GM23338 (cell line): ENCODE measurements at regions not wholly inside any gene's neighbourhood (a gene's known extent, or its start where the extent isn't known, plus 50 kb on each side); places are given as distances from the start of the nearest gene placed in this dataset.

ENCODE experiments used
- ATAC-seq: fragments of 200-7000 bp; cut with Tn5 transposase; 3 replicates; pipeline ENCODE4 v1.9.1; 2020
- DNase-seq: peaks from one replicate; pipeline ENCODE4 v3.0.0-alpha.2; 2015; ENCODE audit warnings: low spot score
- H2AFZ ChIP-seq: fragments of 200-600 bp; sonication (generic); 2 replicates; pipeline ENCODE4 v1.8.0; 2016; ENCODE audit warnings: antibody characterized with exemption, mild to moderate bottlenecking, moderate library complexity
- H3F3A ChIP-seq: fragments of 200-600 bp; sonication (generic); replicated peaks from 2 replicates; pipeline ENCODE4 v1.8.0; 2017; ENCODE audit warnings: antibody characterized with exemption, mixed run types, low read depth
- H3K27ac ChIP-seq: fragments of 200-600 bp; sonication (generic); 2 replicates; pipeline ENCODE4 v1.6.1; 2016; ENCODE audit warnings: low read depth
- H3K27me3 ChIP-seq: fragments of 200-600 bp; sonication (generic); 2 replicates; pipeline ENCODE4 v1.8.0; 2016; ENCODE audit warnings: mild to moderate bottlenecking, mixed run types, moderate library complexity; ENCODE audit not compliant: insufficient read depth
- H3K36me3 ChIP-seq: fragments of 200-600 bp; sonication (generic); 2 replicates; pipeline ENCODE4 v1.8.0; 2016; ENCODE audit warnings: mild to moderate bottlenecking; ENCODE audit not compliant: insufficient read depth
- H3K4me1 ChIP-seq: fragments of 200-600 bp; sonication (generic); 2 replicates; pipeline ENCODE4 v1.8.0; 2016; ENCODE audit warnings: mild to moderate bottlenecking, moderate library complexity; ENCODE audit not compliant: insufficient read depth
- H3K4me2 ChIP-seq: fragments of 200-600 bp; sonication (generic); 2 replicates; pipeline ENCODE4 v1.7.1; 2017; ENCODE audit warnings: mixed run types
- H3K4me3 ChIP-seq: fragments of 200-600 bp; sonication (generic); 2 replicates; pipeline ENCODE4 v1.6.1; 2016; ENCODE audit warnings: mixed run types
- H3K79me2 ChIP-seq: fragments of 200-600 bp; sonication (generic); replicated peaks from 2 replicates; pipeline ENCODE4 v1.8.0; 2017; ENCODE audit warnings: mild to moderate bottlenecking; ENCODE audit not compliant: insufficient read depth
- H3K9me2 ChIP-seq: fragments of 200-600 bp; sonication (generic); 2 replicates; pipeline ENCODE4 v1.8.0; 2017; ENCODE audit not compliant: insufficient read depth
- H4K20me1 ChIP-seq: fragments of 200-600 bp; sonication (generic); replicated peaks from 2 replicates; pipeline ENCODE4 v1.8.0; 2017; ENCODE audit warnings: mild to moderate bottlenecking; ENCODE audit not compliant: insufficient read depth
- H3K27ac Mint-ChIP-seq: 2 replicates; pipeline ENCODE4 v1.8.0; 2020; ENCODE audit warnings: inconsistent platforms, mild to moderate bottlenecking, moderate library complexity, mixed read lengths
- H3K27me3 Mint-ChIP-seq: 3 replicates; pipeline ENCODE4 v1.8.0; 2022; ENCODE audit warnings: low read depth, mild to moderate bottlenecking, moderate library complexity, mixed read lengths, inconsistent platforms; ENCODE audit not compliant: insufficient read depth, poor library complexity
- H3K36me3 Mint-ChIP-seq: 3 replicates; pipeline ENCODE4 v1.8.0; 2021; ENCODE audit warnings: low read depth, mild to moderate bottlenecking, inconsistent platforms, moderate library complexity, mixed read lengths
- H3K4me1 Mint-ChIP-seq: 3 replicates; pipeline ENCODE4 v1.8.0; 2020; ENCODE audit warnings: mild to moderate bottlenecking, inconsistent platforms, mixed read lengths
- H3K4me3 Mint-ChIP-seq: 3 replicates; pipeline ENCODE4 v1.8.0; 2021; ENCODE audit warnings: moderate library complexity, mild to moderate bottlenecking, inconsistent platforms, mixed read lengths
- H3K9me3 Mint-ChIP-seq: 3 replicates; pipeline ENCODE4 v1.8.0; 2020; ENCODE audit warnings: moderate library complexity, mild to moderate bottlenecking, inconsistent platforms, mixed read lengths
- CREB1 ChIP-seq: fragments of 250-450 bp; sonication (Bioruptor Pico); IDR thresholded peaks from 2 replicates; pipeline ENCODE4 v1.5.0; 2020; ENCODE audit warnings: low read depth, mild to moderate bottlenecking, moderate library complexity
- EZH2phosphoT487 ChIP-seq: fragments of 200-600 bp; sonication (generic); IDR thresholded peaks from one replicate; pipeline ENCODE4 v1.8.1; 2018; ENCODE audit warnings: antibody characterized with exemption; ENCODE audit not compliant: unreplicated experiment
- JUNB ChIP-seq: IDR thresholded peaks from one replicate; pipeline ENCODE4 v1.6.1; 2016; ENCODE audit warnings: antibody characterized with exemption; ENCODE audit not compliant: unreplicated experiment
- NANOG ChIP-seq: IDR thresholded peaks from 2 replicates; pipeline ENCODE4 v1.6.1; 2016; ENCODE audit warnings: antibody characterized with exemption, borderline replicate concordance
- STAT1 ChIP-seq: IDR thresholded peaks from one replicate; pipeline ENCODE4 v1.6.1; 2016; ENCODE audit warnings: antibody characterized with exemption; ENCODE audit not compliant: unreplicated experiment
- ZNF114 ChIP-seq: fragments of 250-450 bp; sonication (Bioruptor Pico); IDR thresholded peaks from 2 replicates; pipeline ENCODE4 v1.5.0; 2020; ENCODE audit warnings: mild to moderate bottlenecking, moderate library complexity
- TF ChIP-seq, protein P1 (sequence below): IDR thresholded peaks from one replicate; pipeline ENCODE4 v1.6.1; 2018; ENCODE audit warnings: antibody characterized with exemption; ENCODE audit not compliant: unreplicated experiment
- TF ChIP-seq, protein P2 (sequence below): fragments of 250-450 bp; sonication (Bioruptor Pico); IDR thresholded peaks from 2 replicates; pipeline ENCODE4 v1.5.0; 2020; ENCODE audit warnings: mild to moderate bottlenecking, moderate library complexity

- Histone ChIP-seq H3K27me3 (peaks cover 47% of the 10 kb centered on the region), H3K4me1 (peaks cover 44% of the 10 kb centered on the region), H3K4me3 (no peak overlapping the region), H3K4me2 (peak overlapping the region; percentile 14; the same call in 1 of the 2 replicates), H3K79me2 (no peaks in the 10 kb centered on the region), H3K36me3 (no peaks in the 10 kb centered on the region), H2AFZ (no peak overlapping the region), H3F3A (peaks cover 6% of the 10 kb centered on the region; the same call in 1 of the 2 replicates), H3K9me2 (no peaks in the 10 kb centered on the region), H4K20me1 (no peaks in the 10 kb centered on the region), H3K27ac (no peak overlapping the region)
- no peak overlapping the region for H3K4me3 Mint-ChIP-seq
- peaks cover 17% of the 10 kb centered on the region for H3K36me3 Mint-ChIP-seq
- H3K4me1 Mint-ChIP-seq = peaks cover 54% of the 10 kb centered on the region
- TF ChIP-seq NANOG (no peak), STAT1 (no peak), ZNF114 (CRISPR knock-in tag) (no peak), JUNB (no peak), EZH2phosphoT487 (no peak), CREB1 (CRISPR knock-in tag) (no peak)
- TF ChIP-seq, protein P1, sequence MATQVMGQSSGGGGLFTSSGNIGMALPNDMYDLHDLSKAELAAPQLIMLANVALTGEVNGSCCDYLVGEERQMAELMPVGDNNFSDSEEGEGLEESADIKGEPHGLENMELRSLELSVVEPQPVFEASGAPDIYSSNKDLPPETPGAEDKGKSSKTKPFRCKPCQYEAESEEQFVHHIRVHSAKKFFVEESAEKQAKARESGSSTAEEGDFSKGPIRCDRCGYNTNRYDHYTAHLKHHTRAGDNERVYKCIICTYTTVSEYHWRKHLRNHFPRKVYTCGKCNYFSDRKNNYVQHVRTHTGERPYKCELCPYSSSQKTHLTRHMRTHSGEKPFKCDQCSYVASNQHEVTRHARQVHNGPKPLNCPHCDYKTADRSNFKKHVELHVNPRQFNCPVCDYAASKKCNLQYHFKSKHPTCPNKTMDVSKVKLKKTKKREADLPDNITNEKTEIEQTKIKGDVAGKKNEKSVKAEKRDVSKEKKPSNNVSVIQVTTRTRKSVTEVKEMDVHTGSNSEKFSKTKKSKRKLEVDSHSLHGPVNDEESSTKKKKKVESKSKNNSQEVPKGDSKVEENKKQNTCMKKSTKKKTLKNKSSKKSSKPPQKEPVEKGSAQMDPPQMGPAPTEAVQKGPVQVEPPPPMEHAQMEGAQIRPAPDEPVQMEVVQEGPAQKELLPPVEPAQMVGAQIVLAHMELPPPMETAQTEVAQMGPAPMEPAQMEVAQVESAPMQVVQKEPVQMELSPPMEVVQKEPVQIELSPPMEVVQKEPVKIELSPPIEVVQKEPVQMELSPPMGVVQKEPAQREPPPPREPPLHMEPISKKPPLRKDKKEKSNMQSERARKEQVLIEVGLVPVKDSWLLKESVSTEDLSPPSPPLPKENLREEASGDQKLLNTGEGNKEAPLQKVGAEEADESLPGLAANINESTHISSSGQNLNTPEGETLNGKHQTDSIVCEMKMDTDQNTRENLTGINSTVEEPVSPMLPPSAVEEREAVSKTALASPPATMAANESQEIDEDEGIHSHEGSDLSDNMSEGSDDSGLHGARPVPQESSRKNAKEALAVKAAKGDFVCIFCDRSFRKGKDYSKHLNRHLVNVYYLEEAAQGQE = no peak
- TF ChIP-seq, protein P2, sequence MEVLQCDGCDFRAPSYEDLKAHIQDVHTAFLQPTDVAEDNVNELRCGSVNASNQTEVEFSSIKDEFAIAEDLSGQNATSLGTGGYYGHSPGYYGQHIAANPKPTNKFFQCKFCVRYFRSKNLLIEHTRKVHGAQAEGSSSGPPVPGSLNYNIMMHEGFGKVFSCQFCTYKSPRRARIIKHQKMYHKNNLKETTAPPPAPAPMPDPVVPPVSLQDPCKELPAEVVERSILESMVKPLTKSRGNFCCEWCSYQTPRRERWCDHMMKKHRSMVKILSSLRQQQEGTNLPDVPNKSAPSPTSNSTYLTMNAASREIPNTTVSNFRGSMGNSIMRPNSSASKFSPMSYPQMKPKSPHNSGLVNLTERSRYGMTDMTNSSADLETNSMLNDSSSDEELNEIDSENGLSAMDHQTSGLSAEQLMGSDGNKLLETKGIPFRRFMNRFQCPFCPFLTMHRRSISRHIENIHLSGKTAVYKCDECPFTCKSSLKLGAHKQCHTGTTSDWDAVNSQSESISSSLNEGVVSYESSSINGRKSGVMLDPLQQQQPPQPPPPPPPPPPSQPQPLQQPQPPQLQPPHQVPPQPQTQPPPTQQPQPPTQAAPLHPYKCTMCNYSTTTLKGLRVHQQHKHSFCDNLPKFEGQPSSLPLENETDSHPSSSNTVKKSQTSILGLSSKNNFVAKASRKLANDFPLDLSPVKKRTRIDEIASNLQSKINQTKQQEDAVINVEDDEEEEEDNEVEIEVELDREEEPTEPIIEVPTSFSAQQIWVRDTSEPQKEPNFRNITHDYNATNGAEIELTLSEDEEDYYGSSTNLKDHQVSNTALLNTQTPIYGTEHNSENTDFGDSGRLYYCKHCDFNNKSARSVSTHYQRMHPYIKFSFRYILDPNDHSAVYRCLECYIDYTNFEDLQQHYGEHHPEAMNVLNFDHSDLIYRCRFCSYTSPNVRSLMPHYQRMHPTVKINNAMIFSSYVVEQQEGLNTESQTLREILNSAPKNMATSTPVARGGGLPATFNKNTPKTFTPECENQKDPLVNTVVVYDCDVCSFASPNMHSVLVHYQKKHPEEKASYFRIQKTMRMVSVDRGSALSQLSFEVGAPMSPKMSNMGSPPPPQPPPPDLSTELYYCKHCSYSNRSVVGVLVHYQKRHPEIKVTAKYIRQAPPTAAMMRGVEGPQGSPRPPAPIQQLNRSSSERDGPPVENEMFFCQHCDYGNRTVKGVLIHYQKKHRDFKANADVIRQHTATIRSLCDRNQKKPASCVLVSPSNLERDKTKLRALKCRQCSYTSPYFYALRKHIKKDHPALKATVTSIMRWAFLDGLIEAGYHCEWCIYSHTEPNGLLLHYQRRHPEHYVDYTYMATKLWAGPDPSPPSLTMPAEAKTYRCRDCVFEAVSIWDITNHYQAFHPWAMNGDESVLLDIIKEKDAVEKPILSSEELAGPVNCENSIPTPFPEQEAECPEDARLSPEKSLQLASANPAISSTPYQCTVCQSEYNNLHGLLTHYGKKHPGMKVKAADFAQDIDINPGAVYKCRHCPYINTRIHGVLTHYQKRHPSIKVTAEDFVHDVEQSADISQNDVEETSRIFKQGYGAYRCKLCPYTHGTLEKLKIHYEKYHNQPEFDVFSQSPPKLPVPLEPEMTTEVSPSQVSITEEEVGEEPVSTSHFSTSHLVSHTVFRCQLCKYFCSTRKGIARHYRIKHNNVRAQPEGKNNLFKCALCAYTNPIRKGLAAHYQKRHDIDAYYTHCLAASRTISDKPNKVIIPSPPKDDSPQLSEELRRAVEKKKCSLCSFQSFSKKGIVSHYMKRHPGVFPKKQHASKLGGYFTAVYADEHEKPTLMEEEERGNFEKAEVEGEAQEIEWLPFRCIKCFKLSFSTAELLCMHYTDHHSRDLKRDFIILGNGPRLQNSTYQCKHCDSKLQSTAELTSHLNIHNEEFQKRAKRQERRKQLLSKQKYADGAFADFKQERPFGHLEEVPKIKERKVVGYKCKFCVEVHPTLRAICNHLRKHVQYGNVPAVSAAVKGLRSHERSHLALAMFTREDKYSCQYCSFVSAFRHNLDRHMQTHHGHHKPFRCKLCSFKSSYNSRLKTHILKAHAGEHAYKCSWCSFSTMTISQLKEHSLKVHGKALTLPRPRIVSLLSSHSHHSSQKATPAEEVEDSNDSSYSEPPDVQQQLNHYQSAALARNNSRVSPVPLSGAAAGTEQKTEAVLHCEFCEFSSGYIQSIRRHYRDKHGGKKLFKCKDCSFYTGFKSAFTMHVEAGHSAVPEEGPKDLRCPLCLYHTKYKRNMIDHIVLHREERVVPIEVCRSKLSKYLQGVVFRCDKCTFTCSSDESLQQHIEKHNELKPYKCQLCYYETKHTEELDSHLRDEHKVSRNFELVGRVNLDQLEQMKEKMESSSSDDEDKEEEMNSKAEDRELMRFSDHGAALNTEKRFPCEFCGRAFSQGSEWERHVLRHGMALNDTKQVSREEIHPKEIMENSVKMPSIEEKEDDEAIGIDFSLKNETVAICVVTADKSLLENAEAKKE (CRISPR knock-in tag) = no peak
- no peak for DNase-seq
- H3K9me3 Mint-ChIP-seq = peaks cover 19% of the 10 kb centered on the region; the same call in 2 of the 3 replicates
- H3K27me3 Mint-ChIP-seq = peaks cover 61% of the 10 kb centered on the region
- no peak for ATAC-seq
- no peak overlapping the region for H3K27ac Mint-ChIP-seq
Observed at GRCh38 chr17:77792626-77793025, 165.9 kb upstream of the TNRC6C start.
